ENCODE measurements at regions not wholly inside any gene's neighbourhood (a gene's known extent, or its start where the extent isn't known, plus 50 kb on each side); places are given as distances from the start of the nearest gene placed in this dataset.
A peak's percentile ranks its signal among the peaks of the same experiment; 100 is the strongest.

GRCh38 chr6:9252799-9253198 is 817.5 kb upstream of the SLC35B3 start:
- Histone ChIP-seq H3K4me3 (no peak overlapping the region), H3K9me3 (no peaks in the 10 kb centered on the region), H3K27ac (no peak overlapping the region), H3K27me3 (ENCODE audit: low read depth) (no peaks in the 10 kb centered on the region), H3K36me3 (no peaks in the 10 kb centered on the region), H3K4me1 (no peaks in the 10 kb centered on the region)
- ATAC-seq = no peak
- TF ChIP-seq, protein P1, sequence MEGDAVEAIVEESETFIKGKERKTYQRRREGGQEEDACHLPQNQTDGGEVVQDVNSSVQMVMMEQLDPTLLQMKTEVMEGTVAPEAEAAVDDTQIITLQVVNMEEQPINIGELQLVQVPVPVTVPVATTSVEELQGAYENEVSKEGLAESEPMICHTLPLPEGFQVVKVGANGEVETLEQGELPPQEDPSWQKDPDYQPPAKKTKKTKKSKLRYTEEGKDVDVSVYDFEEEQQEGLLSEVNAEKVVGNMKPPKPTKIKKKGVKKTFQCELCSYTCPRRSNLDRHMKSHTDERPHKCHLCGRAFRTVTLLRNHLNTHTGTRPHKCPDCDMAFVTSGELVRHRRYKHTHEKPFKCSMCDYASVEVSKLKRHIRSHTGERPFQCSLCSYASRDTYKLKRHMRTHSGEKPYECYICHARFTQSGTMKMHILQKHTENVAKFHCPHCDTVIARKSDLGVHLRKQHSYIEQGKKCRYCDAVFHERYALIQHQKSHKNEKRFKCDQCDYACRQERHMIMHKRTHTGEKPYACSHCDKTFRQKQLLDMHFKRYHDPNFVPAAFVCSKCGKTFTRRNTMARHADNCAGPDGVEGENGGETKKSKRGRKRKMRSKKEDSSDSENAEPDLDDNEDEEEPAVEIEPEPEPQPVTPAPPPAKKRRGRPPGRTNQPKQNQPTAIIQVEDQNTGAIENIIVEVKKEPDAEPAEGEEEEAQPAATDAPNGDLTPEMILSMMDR (IDR thresholded peaks at IDR 0.05) = no peak
- intact Hi-C loops (cut with DNase I) = no loop called here
- no peak for DNase-seq

DNA sequence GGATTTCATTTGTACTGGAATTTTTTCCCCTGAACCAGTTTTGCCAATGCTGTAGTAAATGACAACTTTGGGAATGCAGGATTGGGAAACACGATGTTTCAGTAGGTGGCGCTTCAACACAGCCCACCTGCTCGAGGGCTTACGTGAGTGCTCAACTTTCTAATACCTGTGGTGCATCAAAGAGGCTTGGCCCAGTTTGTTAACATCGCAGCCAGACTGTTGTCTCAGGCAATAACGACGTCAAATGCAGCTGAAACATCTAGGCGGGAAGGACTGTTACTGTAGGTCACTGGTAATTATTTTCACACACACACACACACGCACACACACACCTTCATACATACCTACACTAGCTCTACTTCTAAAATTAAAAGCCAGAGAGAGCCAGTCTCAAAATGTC is 815.5 kb upstream of the SLC35B3 start:
- Histone ChIP-seq H3K9me3 (no peaks in the 10 kb centered on the region), H3K27me3 (ENCODE audit: low read depth) (no peaks in the 10 kb centered on the region), H3K4me1 (no peaks in the 10 kb centered on the region), H3K27ac (no peak overlapping the region), H3K4me3 (no peak overlapping the region), H3K36me3 (no peaks in the 10 kb centered on the region)
- intact Hi-C loops (cut with DNase I) = no loop called here
- TF ChIP-seq, protein P1 (IDR thresholded peaks at IDR 0.05) = peak; percentile 42
- DNase-seq (no peak), ATAC-seq (peak; percentile 44 to 56)

DNA sequence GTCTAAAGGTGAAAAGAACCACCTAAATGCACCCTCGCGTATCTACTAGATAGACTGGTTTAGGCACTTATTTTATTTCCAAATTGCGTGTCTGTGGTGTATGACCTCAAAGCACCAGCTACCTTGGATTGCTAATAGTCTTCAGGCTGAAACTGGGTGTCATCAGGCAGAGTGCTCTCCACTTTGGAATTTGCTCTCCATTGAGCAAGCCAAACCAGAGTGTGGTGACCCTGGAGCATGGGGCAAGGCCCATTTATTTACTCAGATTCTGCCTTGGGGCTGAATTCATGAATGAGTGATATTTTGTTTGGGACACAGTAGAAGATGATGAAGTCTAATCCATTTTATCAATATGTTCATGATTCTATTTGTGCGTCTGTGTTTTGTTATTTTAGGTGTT is 812.8 kb upstream of the SLC35B3 start:
- H3K4me3 ChIP-seq = no peak overlapping the region
- intact Hi-C loops (cut with DNase I) = no loop called here
- no peaks in the 10 kb centered on the region for H3K27me3 ChIP-seq (ENCODE audit: low read depth)
- TF ChIP-seq, protein P1 (IDR thresholded peaks at IDR 0.05) = no peak
- no peak overlapping the region for H3K27ac ChIP-seq
- no peaks in the 10 kb centered on the region for H3K9me3 ChIP-seq
- no peaks in the 10 kb centered on the region for H3K36me3 ChIP-seq
- no peak for ATAC-seq
- H3K4me1 ChIP-seq = no peaks in the 10 kb centered on the region
- DNase-seq = no peak

- Histone ChIP-seq H3K27ac (no peak overlapping the region), H3K9me3 (no peaks in the 10 kb centered on the region), H3K4me3 (no peak overlapping the region), H3K36me3 (no peaks in the 10 kb centered on the region), H3K4me1 (no peaks in the 10 kb centered on the region), H3K27me3 (ENCODE audit: low read depth) (no peaks in the 10 kb centered on the region)
- intact Hi-C loops (cut with DNase I) = no loop called here
- no peak for DNase-seq
- ATAC-seq = no peak
- TF ChIP-seq, protein P1 (IDR thresholded peaks at IDR 0.05) = no peak
Measured at GRCh38 chr6:9240861-9241260, 805.5 kb upstream of the SLC35B3 start.

DNA sequence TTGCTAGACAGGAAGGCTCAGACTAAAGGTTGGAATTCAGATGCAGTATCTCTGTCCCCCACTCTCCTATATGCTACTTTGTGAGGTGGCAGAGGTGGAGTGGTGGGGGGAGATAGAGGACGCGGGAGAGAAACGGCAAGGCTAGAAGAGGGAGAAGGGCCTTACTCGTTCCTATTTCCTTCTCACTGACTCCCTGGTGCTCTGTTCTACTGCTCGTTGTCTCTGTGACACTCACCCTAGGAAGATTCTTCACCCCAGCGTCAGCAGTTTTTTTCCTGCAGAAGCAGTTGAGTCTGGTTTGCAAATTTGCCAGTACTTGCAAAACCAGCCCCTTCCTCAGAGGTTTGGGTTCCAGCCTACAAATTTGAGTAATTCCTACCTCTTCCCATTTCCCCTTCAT is 801.1 kb upstream of the SLC35B3 start:
- intact Hi-C loops (cut with DNase I) = no loop called here
- H3K9me3 ChIP-seq = peaks cover 3% of the 10 kb centered on the region
- H3K4me3 ChIP-seq = no peak overlapping the region
- H3K36me3 ChIP-seq = no peaks in the 10 kb centered on the region
- H3K27ac ChIP-seq = no peak overlapping the region
- no peaks in the 10 kb centered on the region for H3K27me3 ChIP-seq (ENCODE audit: low read depth)
- H3K4me1 ChIP-seq = no peaks in the 10 kb centered on the region
- ATAC-seq (no peak), DNase-seq (no peak)
- TF ChIP-seq, protein P1 (IDR thresholded peaks at IDR 0.05) = no peak

GRCh38 chr6:9233686-9234085 is 798.3 kb upstream of the SLC35B3 start:
- H3K4me3 ChIP-seq = no peak overlapping the region
- DNase-seq = no peak
- ATAC-seq = no peak
- H3K27ac ChIP-seq = no peak overlapping the region
- H3K4me1 ChIP-seq = no peaks in the 10 kb centered on the region
- no peaks in the 10 kb centered on the region for H3K36me3 ChIP-seq
- TF ChIP-seq, protein P1 (IDR thresholded peaks at IDR 0.05) = no peak
- intact Hi-C loops (cut with DNase I) = no loop called here
- no peaks in the 10 kb centered on the region for H3K27me3 ChIP-seq (ENCODE audit: low read depth)
- H3K9me3 ChIP-seq = peaks cover 3% of the 10 kb centered on the region

Measured in lower lobe of right lung (tissue), 2 donors.